A549 (cell line): ENCODE measurements at regions not wholly inside any gene's neighbourhood (a gene's known extent, or its start where the extent isn't known, plus 50 kb on each side); places are given as distances from the start of the nearest gene placed in this dataset.
"Not testable (repeated sequence)": the region's sequence is repeated elsewhere in the genome, so short reads cannot be mapped to it uniquely, and the experiment has no call there.

ENCODE experiments used
- CHD2 ChIP-seq: fragments of 150-350 bp; IDR thresholded peaks from 2 replicates; pipeline ENCODE4 v1.6.1; 2014; ENCODE audit warnings: low read length; ENCODE audit not compliant: partially characterized antibody
- TF ChIP-seq, protein P1 (sequence below): fragments of >200 bp; sonication (Bioruptor Twin); formaldehyde crosslinking; IDR thresholded peaks from 3 replicates; pipeline ENCODE4 v1.5.1; 2016

GRCh38 chrX:3411626-3412025 lies 65.2 kb upstream of the MXRA5 start:
- TF ChIP-seq, protein P1, sequence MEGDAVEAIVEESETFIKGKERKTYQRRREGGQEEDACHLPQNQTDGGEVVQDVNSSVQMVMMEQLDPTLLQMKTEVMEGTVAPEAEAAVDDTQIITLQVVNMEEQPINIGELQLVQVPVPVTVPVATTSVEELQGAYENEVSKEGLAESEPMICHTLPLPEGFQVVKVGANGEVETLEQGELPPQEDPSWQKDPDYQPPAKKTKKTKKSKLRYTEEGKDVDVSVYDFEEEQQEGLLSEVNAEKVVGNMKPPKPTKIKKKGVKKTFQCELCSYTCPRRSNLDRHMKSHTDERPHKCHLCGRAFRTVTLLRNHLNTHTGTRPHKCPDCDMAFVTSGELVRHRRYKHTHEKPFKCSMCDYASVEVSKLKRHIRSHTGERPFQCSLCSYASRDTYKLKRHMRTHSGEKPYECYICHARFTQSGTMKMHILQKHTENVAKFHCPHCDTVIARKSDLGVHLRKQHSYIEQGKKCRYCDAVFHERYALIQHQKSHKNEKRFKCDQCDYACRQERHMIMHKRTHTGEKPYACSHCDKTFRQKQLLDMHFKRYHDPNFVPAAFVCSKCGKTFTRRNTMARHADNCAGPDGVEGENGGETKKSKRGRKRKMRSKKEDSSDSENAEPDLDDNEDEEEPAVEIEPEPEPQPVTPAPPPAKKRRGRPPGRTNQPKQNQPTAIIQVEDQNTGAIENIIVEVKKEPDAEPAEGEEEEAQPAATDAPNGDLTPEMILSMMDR = not testable (repeated sequence)
- not testable (repeated sequence) for TF ChIP-seq CHD2
